NB4 (cell line): ENCODE measurements at regions not wholly inside any gene's neighbourhood (a gene's known extent, or its start where the extent isn't known, plus 50 kb on each side); places are given as distances from the start of the nearest gene placed in this dataset.

Source experiments
- MYC ChIP-seq: IDR thresholded peaks from 2 replicates; pipeline ENCODE4 v1.6.1; 2011; ENCODE audit warnings: low read depth, low read length
- POLR2A ChIP-seq: IDR thresholded peaks from 2 replicates; pipeline ENCODE4 v1.6.1; 2011; ENCODE audit warnings: mild to moderate bottlenecking; ENCODE audit not compliant: insufficient read length; ENCODE audit errors: extremely low read depth
- TF ChIP-seq, protein P1 (sequence below): IDR thresholded peaks from 2 replicates; pipeline ENCODE4 v1.6.1; 2011; ENCODE audit warnings: low read depth, low read length
- TF ChIP-seq, protein P2 (sequence below): IDR thresholded peaks from one replicate; pipeline ENCODE4 v1.5.1; 2012; ENCODE audit warnings: low read depth, low read length

DNA sequence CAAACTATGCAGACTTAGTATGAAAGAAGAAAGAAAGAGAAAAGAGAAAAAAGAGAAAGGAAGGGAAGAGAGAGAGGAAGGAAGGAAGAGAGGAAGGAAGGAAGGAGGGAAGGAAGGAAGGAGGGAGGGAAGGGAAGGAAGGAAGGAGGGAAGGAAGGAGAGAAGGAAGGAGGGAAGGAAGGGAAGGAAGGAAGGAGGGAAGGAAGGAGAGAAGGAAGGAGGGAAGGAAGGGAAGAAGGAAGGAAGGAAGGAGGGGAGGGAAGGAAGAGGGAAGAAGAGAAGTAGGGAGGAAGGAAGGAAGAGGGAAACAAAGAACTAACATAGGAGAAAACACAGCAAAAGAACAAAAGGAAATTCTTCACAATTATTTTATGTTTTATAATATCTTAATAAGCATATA, 502.1 kb downstream of the SOX6 start:
- TF ChIP-seq, protein P1, sequence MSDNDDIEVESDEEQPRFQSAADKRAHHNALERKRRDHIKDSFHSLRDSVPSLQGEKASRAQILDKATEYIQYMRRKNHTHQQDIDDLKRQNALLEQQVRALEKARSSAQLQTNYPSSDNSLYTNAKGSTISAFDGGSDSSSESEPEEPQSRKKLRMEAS, result no peak
- TF ChIP-seq, protein P2, sequence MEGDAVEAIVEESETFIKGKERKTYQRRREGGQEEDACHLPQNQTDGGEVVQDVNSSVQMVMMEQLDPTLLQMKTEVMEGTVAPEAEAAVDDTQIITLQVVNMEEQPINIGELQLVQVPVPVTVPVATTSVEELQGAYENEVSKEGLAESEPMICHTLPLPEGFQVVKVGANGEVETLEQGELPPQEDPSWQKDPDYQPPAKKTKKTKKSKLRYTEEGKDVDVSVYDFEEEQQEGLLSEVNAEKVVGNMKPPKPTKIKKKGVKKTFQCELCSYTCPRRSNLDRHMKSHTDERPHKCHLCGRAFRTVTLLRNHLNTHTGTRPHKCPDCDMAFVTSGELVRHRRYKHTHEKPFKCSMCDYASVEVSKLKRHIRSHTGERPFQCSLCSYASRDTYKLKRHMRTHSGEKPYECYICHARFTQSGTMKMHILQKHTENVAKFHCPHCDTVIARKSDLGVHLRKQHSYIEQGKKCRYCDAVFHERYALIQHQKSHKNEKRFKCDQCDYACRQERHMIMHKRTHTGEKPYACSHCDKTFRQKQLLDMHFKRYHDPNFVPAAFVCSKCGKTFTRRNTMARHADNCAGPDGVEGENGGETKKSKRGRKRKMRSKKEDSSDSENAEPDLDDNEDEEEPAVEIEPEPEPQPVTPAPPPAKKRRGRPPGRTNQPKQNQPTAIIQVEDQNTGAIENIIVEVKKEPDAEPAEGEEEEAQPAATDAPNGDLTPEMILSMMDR, result no peak
- TF ChIP-seq POLR2A (no peak), MYC (no peak)
